ENCODE measurements at regions not wholly inside any gene's neighbourhood (a gene's known extent, or its start where the extent isn't known, plus 50 kb on each side); places are given as distances from the start of the nearest gene placed in this dataset.
"Not testable (repeated sequence)": the region's sequence is repeated elsewhere in the genome, so short reads cannot be mapped to it uniquely, and the experiment has no call there.

- not testable (repeated sequence) for TF ChIP-seq FOS (IDR thresholded peaks at IDR 0.05; ENCODE audit: borderline replicate concordance, insufficient read depth, low read length); POLR2A (IDR thresholded peaks at IDR 0.05; ENCODE audit: low read depth, low read length); CTCF (IDR thresholded peaks at IDR 0.05; ENCODE audit: extremely low read depth in 1 of 2, insufficient read depth in 1 of 2, low read depth in 1 of 2, low read length in 2 of 2); POLR2AphosphoS5 (IDR thresholded peaks at IDR 0.05; ENCODE audit: insufficient read depth, low read depth, low read length); EZH2 (IDR thresholded peaks at IDR 0.05; ENCODE audit: borderline replicate concordance, low read depth, low read length, severe bottlenecking); MAX (IDR thresholded peaks at IDR 0.05; ENCODE audit: insufficient read depth, insufficient read length)
These were observed 619.0 kb downstream of the LIG4 start for GRCh38 chr13:107596306-107596705.
